Erythroblast (primary cell): ENCODE measurements at regions not wholly inside any gene's neighbourhood (a gene's known extent, or its start where the extent isn't known, plus 50 kb on each side); places are given as distances from the start of the nearest gene placed in this dataset.

Source experiments
- GATA1 ChIP-seq: IDR thresholded peaks from 2 replicates; pipeline ENCODE4 v1.6.1; 2011; ENCODE audit warnings: low read depth, mild to moderate bottlenecking, control low read depth, low read length, moderate library complexity
- POLR2A ChIP-seq: IDR thresholded peaks from 2 replicates; pipeline ENCODE4 v1.6.1; 2011; ENCODE audit warnings: mild to moderate bottlenecking, low read length

GRCh38 chr5:17805227-17805825 lies 171.1 kb downstream of the TAF11L14 start:
- no peak for TF ChIP-seq POLR2A
- no peak for TF ChIP-seq GATA1
